ENCODE measurements at regions not wholly inside any gene's neighbourhood (a gene's known extent, or its start where the extent isn't known, plus 50 kb on each side); places are given as distances from the start of the nearest gene placed in this dataset.

DNA sequence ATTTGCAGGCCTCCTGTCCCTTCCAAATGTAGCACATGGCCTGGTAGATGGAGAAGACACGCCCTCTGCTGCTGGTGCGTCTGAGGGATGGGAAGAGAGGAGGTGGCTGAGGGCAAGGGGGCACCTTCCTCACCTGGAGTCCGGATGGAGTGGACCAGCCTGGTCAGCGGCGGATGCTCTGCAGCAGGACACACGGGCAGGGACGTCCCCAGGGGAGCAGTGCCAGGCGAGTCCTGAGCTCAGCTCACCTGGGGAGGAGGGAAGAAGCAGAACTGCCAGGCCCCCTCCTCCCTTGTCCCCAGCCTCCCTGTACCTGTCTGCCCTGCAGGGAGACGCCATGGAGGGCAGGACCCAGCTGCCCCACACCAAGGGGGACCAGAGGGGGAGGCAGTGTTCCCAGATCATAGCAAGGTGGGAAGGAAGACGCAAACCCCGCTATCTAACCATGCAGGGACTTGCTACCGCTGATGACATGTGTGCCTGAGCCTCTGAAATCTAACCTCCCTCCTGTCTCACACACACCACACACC is 1495.9 kb downstream of the BRD1 start:
- no peak for DNase-seq

DNA sequence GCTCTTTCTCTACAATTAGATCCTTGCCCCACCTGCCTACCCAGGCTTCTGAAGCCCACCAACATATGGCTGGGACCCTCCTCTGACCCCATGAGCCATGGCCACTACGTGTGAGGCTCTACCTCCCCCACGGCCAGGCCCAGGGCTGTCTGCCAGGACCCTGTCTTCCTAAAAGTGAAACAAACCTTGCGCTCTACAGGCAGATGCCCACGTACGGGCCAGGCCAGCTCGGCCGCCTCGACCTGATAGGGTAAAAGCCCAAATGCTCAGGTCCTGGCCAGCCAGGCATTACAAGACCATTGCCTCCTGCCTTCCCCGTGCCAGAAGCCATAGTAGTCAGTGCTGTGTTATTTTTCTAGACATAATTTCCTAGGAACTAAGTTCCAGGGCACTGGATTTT is 1496.4 kb downstream of the BRD1 start:
- H3K4me3 ChIP-seq: no peak overlapping the region
- no peak for ATAC-seq
- H3K9me3 ChIP-seq: peaks cover 0 to 25% (median 10%) of the 10 kb centered on the region in 12 donors
- 67 to 86% (median 82%) methylated on average over 7 to 9 of the region's 9 CpGs for WGBS, 4 donors
- peak in 1 of 5 donors; percentile 42 for DNase-seq
- peaks cover 0 to 20% (median 0%) of the 10 kb centered on the region in 9 donors for H3K27me3 ChIP-seq
- H3K27ac ChIP-seq: no peak overlapping the region
- no peaks in the 10 kb centered on the region for H3K4me1 ChIP-seq
- intact Hi-C loops (cut with DNase I): loop anchor here in 1 of 10 donors (10.0 kb wide), 1 partner anchor 186 kb away; no protein-coding TSS in a partner anchor
- H3K36me3 ChIP-seq: no peaks in the 10 kb centered on the region
- TF ChIP-seq, protein P1, sequence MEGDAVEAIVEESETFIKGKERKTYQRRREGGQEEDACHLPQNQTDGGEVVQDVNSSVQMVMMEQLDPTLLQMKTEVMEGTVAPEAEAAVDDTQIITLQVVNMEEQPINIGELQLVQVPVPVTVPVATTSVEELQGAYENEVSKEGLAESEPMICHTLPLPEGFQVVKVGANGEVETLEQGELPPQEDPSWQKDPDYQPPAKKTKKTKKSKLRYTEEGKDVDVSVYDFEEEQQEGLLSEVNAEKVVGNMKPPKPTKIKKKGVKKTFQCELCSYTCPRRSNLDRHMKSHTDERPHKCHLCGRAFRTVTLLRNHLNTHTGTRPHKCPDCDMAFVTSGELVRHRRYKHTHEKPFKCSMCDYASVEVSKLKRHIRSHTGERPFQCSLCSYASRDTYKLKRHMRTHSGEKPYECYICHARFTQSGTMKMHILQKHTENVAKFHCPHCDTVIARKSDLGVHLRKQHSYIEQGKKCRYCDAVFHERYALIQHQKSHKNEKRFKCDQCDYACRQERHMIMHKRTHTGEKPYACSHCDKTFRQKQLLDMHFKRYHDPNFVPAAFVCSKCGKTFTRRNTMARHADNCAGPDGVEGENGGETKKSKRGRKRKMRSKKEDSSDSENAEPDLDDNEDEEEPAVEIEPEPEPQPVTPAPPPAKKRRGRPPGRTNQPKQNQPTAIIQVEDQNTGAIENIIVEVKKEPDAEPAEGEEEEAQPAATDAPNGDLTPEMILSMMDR (IDR thresholded peaks at IDR 0.05): no peak
- no peak for TF ChIP-seq POLR2A (IDR thresholded peaks at IDR 0.05)

More for the DNA sequence above, 1495.9 kb downstream of the BRD1 start:
- peaks cover 0 to 25% (median 10%) of the 10 kb centered on the region in 12 donors for H3K9me3 ChIP-seq
- H3K36me3 ChIP-seq: no peaks in the 10 kb centered on the region
- intact Hi-C loops (cut with DNase I): loop anchor here in 1 of 10 donors (10.0 kb wide), 1 partner anchor 187 kb away; no protein-coding TSS in a partner anchor
- no peaks in the 10 kb centered on the region for H3K4me1 ChIP-seq
- no peak for ATAC-seq
- no peak overlapping the region for H3K4me3 ChIP-seq
- no peak overlapping the region for H3K27ac ChIP-seq
- TF ChIP-seq POLR2A (IDR thresholded peaks at IDR 0.05): no peak
- TF ChIP-seq, protein P1 (IDR thresholded peaks at IDR 0.05): no peak
- H3K27me3 ChIP-seq: peaks cover 0 to 23% (median 0%) of the 10 kb centered on the region in 9 donors
- 73 to 80% (median 77%) methylated on average over 12 of the region's 12 CpGs for WGBS, 4 donors

DNA sequence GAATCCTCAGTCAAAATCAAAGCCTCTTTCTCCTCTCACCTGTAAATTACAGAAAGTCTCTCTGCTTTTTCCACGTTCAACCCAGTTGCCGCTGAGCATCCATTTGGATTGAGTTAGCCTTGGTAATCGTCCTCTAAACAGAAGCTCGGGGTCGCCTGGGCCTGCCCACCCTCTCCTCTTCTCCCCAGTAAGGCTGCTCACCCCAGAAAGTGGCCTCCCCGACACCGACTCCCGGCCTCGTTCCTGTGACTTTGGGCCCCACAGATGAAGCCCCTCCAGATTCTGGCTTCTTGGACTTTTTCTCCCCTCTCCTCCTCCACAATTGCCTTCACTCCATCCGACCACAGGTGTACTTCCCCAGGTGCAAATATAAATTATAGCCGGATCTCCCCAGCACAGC is 1500.0 kb downstream of the BRD1 start:
- no peak overlapping the region for H3K27ac ChIP-seq
- intact Hi-C loops (cut with DNase I): no loop called here
- no peak for TF ChIP-seq POLR2A (IDR thresholded peaks at IDR 0.05)
- TF ChIP-seq, protein P1 (IDR thresholded peaks at IDR 0.05): no peak
- WGBS, 4 donors: 82 to 88% (median 85%) methylated on average over 11 of the region's 11 CpGs
- DNase-seq (no peak), ATAC-seq (no peak)
- no peaks in the 10 kb centered on the region for H3K36me3 ChIP-seq
- H3K27me3 ChIP-seq: peaks cover 0 to 6% (median 0%) of the 10 kb centered on the region in 9 donors
- H3K4me1 ChIP-seq: no peaks in the 10 kb centered on the region
- H3K4me3 ChIP-seq: no peak overlapping the region
- H3K9me3 ChIP-seq: peaks cover 0 to 41% (median 16%) of the 10 kb centered on the region in 12 donors

DNA sequence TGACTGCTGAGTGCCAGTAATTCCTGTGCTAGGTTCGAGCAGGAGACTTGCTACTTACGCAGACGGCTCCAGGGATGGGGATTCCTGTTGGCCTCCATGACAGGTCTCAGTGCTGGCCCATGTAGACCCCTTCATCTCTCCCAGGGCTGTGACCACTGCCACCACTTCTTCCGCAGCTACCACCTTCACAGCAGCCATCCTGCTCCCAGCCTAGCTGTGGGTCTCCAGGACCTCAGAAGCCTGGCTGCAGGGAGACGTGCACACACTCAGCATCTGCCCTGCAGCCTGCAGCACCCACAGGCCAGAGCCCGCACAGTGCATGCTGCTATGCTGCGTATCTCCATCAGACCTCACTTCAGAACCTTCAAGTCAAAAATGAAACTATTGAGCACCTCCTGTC is 1503.9 kb downstream of the BRD1 start:
- WGBS, 4 donors: 84 to 95% (median 85%) methylated on average over 7 of the region's 7 CpGs
- peak in 1 of 5 donors; percentile 7 for DNase-seq
- Histone ChIP-seq H3K27me3 (peaks cover 0 to 7% (median 0%) of the 10 kb centered on the region in 9 donors), H3K36me3 (no peaks in the 10 kb centered on the region), H3K27ac (no peak overlapping the region), H3K4me1 (no peaks in the 10 kb centered on the region), H3K9me3 (peaks cover 0 to 25% (median 6%) of the 10 kb centered on the region in 12 donors), H3K4me3 (no peak overlapping the region)
- ATAC-seq: no peak
- TF ChIP-seq, protein P1 (IDR thresholded peaks at IDR 0.05): no peak
- TF ChIP-seq POLR2A (IDR thresholded peaks at IDR 0.05): no peak
- intact Hi-C loops (cut with DNase I): no loop called here

All from heart left ventricle (tissue), 16 donors.